Mesenchymal stem cell (in vitro differentiated cells and primary cell): ENCODE measurements at regions not wholly inside any gene's neighbourhood (a gene's known extent, or its start where the extent isn't known, plus 50 kb on each side); places are given as distances from the start of the nearest gene placed in this dataset.

Source experiments
- DNase-seq: peaks from one replicate; pipeline ENCODE4 v3.0.0-alpha.2; 2013
- H2AFZ ChIP-seq: one replicate; pipeline ENCODE4 v1.6.1; 2013; ENCODE audit warnings: low read depth, mild to moderate bottlenecking, control low read depth, inconsistent platforms, low read length, moderate library complexity
- H2AK5ac ChIP-seq: 2 replicates; pipeline ENCODE4 v1.6.1; 2013; ENCODE audit warnings: low read length, moderate library complexity, mild to moderate bottlenecking, inconsistent platforms; ENCODE audit not compliant: severe bottlenecking
- H2BK120ac ChIP-seq: one replicate; pipeline ENCODE4 v1.6.1; 2013; ENCODE audit warnings: low read depth, mild to moderate bottlenecking, inconsistent platforms, low read length, moderate library complexity
- H2BK12ac ChIP-seq, 2 experiments: one replicate each; pipeline ENCODE4 v1.6.1; 2013; ENCODE audit warnings: inconsistent platforms in 2 of 2, low read length in 2 of 2, mild to moderate bottlenecking in 2 of 2, moderate library complexity in 2 of 2, control low read depth in 1 of 2
- H2BK15ac ChIP-seq: one replicate; pipeline ENCODE4 v1.6.1; 2013; ENCODE audit warnings: mild to moderate bottlenecking, low read depth, inconsistent platforms; ENCODE audit not compliant: poor library complexity, severe bottlenecking
- H2BK5ac ChIP-seq: 2 replicates; pipeline ENCODE4 v1.6.1; 2013; ENCODE audit warnings: low read depth, mild to moderate bottlenecking, low read length, control low read depth, inconsistent platforms; ENCODE audit not compliant: poor library complexity, severe bottlenecking
- H3K14ac ChIP-seq, 2 experiments: one replicate each; pipeline ENCODE4 v1.6.1; 2013; ENCODE audit warnings: inconsistent platforms in 2 of 2, low read length in 2 of 2, control low read depth in 1 of 2, mild to moderate bottlenecking in 1 of 2, moderate library complexity in 1 of 2
- H3K18ac ChIP-seq, 2 experiments: one replicate each; pipeline ENCODE4 v1.6.1; 2013; ENCODE audit warnings: inconsistent platforms in 2 of 2, low read length in 2 of 2, control low read depth in 1 of 2, low read depth in 1 of 2, mild to moderate bottlenecking in 1 of 2
- H3K23ac ChIP-seq, 2 experiments: one replicate each; pipeline ENCODE4 v1.6.1; 2013; ENCODE audit warnings: inconsistent platforms in 2 of 2, low read length in 2 of 2, mild to moderate bottlenecking in 2 of 2, moderate library complexity in 2 of 2, control low read depth in 1 of 2
- H3K27ac ChIP-seq: 2 replicates; pipeline ENCODE4 v1.5.1; 2013; ENCODE audit warnings: mild to moderate bottlenecking, moderate library complexity, low read length, control low read depth, inconsistent platforms; ENCODE audit not compliant: poor library complexity, severe bottlenecking
- H3K27me3 ChIP-seq, 2 experiments: 2 replicates each; pipeline versions ENCODE4 v1.6.1 to v1.7.0; 2013; ENCODE audit warnings: low read length in 2 of 2, mild to moderate bottlenecking in 2 of 2, moderate library complexity in 2 of 2, control low read depth in 1 of 2, inconsistent platforms in 1 of 2; ENCODE audit not compliant: control insufficient read depth in 1 of 2, insufficient read depth in 1 of 2
- H3K36me3 ChIP-seq, 2 experiments: 2 replicates each; pipeline versions ENCODE4 v1.6.1 to v1.7.0; 2013; ENCODE audit warnings: low read length in 2 of 2, control low read depth in 1 of 2, inconsistent platforms in 1 of 2, low read depth in 1 of 2, mild to moderate bottlenecking in 1 of 2; ENCODE audit not compliant: insufficient read depth in 2 of 2, control insufficient read depth in 1 of 2
- H3K4ac ChIP-seq, 2 experiments: one replicate each; pipeline ENCODE4 v1.6.1; 2013; ENCODE audit warnings: inconsistent platforms in 2 of 2, low read length in 2 of 2, mild to moderate bottlenecking in 2 of 2, moderate library complexity in 2 of 2, control low read depth in 1 of 2, low read depth in 1 of 2
- H3K4me1 ChIP-seq: 2 replicates; pipeline ENCODE4 v1.6.1; 2013; ENCODE audit warnings: low read depth, low read length, control low read depth; ENCODE audit not compliant: control insufficient read depth, insufficient read depth
- H3K4me2 ChIP-seq: 2 replicates; pipeline ENCODE4 v1.6.1; 2013; ENCODE audit warnings: low read length, mild to moderate bottlenecking, inconsistent platforms; ENCODE audit not compliant: poor library complexity, severe bottlenecking
- H3K4me3 ChIP-seq, 2 experiments: 2 replicates each; pipeline versions ENCODE4 v1.5.1 to v1.7.0; 2013; ENCODE audit warnings: low read length in 2 of 2, mild to moderate bottlenecking in 2 of 2, control low read depth in 1 of 2, low read depth in 1 of 2; ENCODE audit not compliant: insufficient read depth in 1 of 2
- H3K79me1 ChIP-seq: replicated peaks from 2 replicates; pipeline ENCODE4 v1.6.1; 2013; ENCODE audit warnings: mild to moderate bottlenecking, control low read depth, low read length, inconsistent platforms; ENCODE audit not compliant: poor library complexity, severe bottlenecking
- H3K9ac ChIP-seq: 2 replicates; pipeline ENCODE4 v1.7.0; 2013; ENCODE audit warnings: mild to moderate bottlenecking, low read length, moderate library complexity
- H3K9me3 ChIP-seq: 2 replicates; pipeline ENCODE4 v1.7.0; 2013; ENCODE audit warnings: mild to moderate bottlenecking, low read length; ENCODE audit not compliant: control insufficient read depth
- H4K8ac ChIP-seq: one replicate; pipeline ENCODE4 v1.6.1; 2013; ENCODE audit warnings: inconsistent platforms, mild to moderate bottlenecking, low read length, moderate library complexity
- H4K91ac ChIP-seq: one replicate; pipeline ENCODE4 v1.6.1; 2013; ENCODE audit warnings: mild to moderate bottlenecking, low read length, inconsistent platforms
- WGBS: methylation state at CpG from one replicate; pipeline ENCODE4 v1.1.7; 2013; ENCODE audit warnings: mixed read lengths; 5-methylcytosine and 5-hydroxymethylcytosine counted together

DNA sequence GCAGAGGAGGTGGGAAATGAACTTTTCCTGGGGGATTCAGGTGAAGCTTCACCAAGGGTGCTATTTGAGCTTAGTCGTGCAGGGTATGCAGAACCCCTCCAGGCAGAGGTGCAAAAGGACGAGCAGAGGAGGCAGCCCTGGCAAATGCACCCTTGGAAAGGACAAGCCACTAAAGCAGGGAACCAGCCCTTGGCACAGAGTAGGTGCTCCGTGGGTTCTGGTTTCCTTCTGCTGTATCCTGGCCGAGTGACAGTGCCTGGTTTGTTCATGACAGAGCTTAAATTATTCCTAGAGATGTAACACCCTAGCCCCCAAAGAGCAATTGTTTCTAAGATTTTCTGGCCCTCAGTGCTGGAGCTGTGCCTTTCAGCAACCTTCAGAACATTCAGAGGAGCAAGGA is 73.4 kb upstream of the SYT6 start:
- no peak overlapping the region for H2BK15ac ChIP-seq
- no peaks in the 10 kb centered on the region for H3K9me3 ChIP-seq
- H2AFZ ChIP-seq: no peak overlapping the region
- DNase-seq: no peak
- H4K8ac ChIP-seq: no peak overlapping the region
- no peaks in the 10 kb centered on the region for H3K4me1 ChIP-seq
- no peak overlapping the region for H3K4me3 ChIP-seq
- H3K36me3 ChIP-seq: no peaks in the 10 kb centered on the region
- no peak overlapping the region for H3K9ac ChIP-seq
- no peak overlapping the region for H2BK120ac ChIP-seq
- no peak overlapping the region for H2BK5ac ChIP-seq
- H3K27ac ChIP-seq: no peak overlapping the region
- no peak overlapping the region for H2BK12ac ChIP-seq
- H3K23ac ChIP-seq: no peak overlapping the region
- H4K91ac ChIP-seq: no peak overlapping the region
- H3K79me1 ChIP-seq: no peaks in the 10 kb centered on the region
- H3K18ac ChIP-seq: no peak overlapping the region
- H3K14ac ChIP-seq: no peak overlapping the region
- 77% methylated on average over 4 of the region's 4 CpGs for WGBS
- H3K4ac ChIP-seq: no peak overlapping the region
- no peak overlapping the region for H3K4me2 ChIP-seq
- peaks cover 33 to 35% of the 10 kb centered on the region in 2 experiments for H3K27me3 ChIP-seq
- no peak overlapping the region for H2AK5ac ChIP-seq

DNA sequence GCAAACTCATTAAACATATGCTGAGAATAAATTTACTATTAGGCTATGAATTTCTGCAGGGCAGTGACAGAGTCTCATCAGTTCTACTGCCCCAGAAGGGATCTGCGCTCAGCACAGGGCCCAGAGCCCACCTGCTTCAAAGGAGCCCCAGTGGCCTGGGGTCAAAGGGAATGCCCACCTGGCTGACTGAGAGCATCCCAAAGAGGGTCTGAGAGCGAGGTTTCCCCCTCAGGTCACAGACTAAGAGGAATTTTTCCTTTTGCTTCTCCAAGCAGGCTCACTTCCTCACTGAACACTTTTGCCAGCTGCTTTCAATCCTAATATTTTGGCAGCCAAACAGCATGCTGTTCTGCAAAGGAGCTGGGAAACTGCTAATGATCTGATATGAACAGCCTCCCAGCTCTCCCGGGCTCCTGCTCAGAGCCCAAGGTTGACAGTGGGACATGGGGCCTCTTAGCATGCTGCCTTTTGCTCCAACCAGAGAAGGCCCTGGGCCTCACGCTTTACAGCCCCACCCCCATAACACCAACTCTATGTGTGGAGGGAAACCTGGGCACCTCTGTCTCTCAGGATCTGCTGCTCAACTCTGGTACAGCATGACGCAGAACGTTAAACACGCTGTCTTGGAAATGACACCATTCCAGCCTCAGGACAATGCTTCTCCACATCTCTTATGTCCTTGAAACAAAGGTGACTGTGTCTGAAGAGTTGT is 70.7 kb upstream of the SYT6 start:
- H2BK120ac ChIP-seq: no peak overlapping the region
- no peak overlapping the region for H2BK5ac ChIP-seq
- H3K27ac ChIP-seq: no peak overlapping the region
- peaks cover 18% of the 10 kb centered on the region in 2 experiments for H3K27me3 ChIP-seq
- H3K9me3 ChIP-seq: no peaks in the 10 kb centered on the region
- no peak overlapping the region for H4K8ac ChIP-seq
- no peak overlapping the region for H2AK5ac ChIP-seq
- no peak overlapping the region for H3K4me2 ChIP-seq
- H2BK12ac ChIP-seq: no peak overlapping the region
- no peak overlapping the region for H4K91ac ChIP-seq
- H2BK15ac ChIP-seq: no peak overlapping the region
- no peak overlapping the region for H3K4ac ChIP-seq
- H2AFZ ChIP-seq: no peak overlapping the region
- no peaks in the 10 kb centered on the region for H3K4me1 ChIP-seq
- DNase-seq: no peak
- no peaks in the 10 kb centered on the region for H3K79me1 ChIP-seq
- 56% methylated on average over 4 of the region's 7 CpGs for WGBS
- H3K4me3 ChIP-seq: no peak overlapping the region
- H3K23ac ChIP-seq: no peak overlapping the region
- no peak overlapping the region for H3K18ac ChIP-seq
- H3K14ac ChIP-seq: no peak overlapping the region
- H3K36me3 ChIP-seq: no peaks in the 10 kb centered on the region
- H3K9ac ChIP-seq: no peak overlapping the region

DNA sequence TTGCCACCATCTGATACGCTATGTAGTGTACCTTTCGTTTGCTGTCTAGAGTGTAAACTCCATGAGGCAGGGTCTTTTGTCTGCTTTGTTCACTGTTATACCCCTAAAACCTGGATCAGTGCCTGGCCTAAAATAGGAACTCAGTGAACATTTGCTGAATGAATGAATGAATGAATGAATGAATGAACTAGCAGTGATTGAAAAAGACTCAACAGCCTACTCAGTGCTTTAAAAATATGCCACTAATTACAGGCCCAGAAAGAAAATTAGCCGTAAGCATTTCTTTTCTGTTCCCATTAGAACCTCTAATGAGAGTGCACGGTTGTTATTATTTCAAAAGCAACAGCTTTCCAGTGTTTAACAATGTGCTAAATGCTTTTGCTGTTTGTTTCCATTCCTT is 69.3 kb upstream of the SYT6 start:
- Histone ChIP-seq H4K91ac (no peak overlapping the region), H2AK5ac (no peak overlapping the region), H2BK15ac (no peak overlapping the region), H3K18ac (no peak overlapping the region), H3K4ac (no peak overlapping the region), H2BK5ac (no peak overlapping the region), H3K27ac (no peak overlapping the region), H3K27me3 (peaks cover 11% of the 10 kb centered on the region in 2 experiments), H3K9ac (no peak overlapping the region), H3K9me3 (no peaks in the 10 kb centered on the region), H4K8ac (no peak overlapping the region), H3K79me1 (no peaks in the 10 kb centered on the region), H3K4me2 (no peak overlapping the region), H2BK12ac (no peak overlapping the region), H2AFZ (no peak overlapping the region), H3K4me3 (no peak overlapping the region), H2BK120ac (no peak overlapping the region), H3K4me1 (no peaks in the 10 kb centered on the region), H3K36me3 (no peaks in the 10 kb centered on the region), H3K23ac (no peak overlapping the region), H3K14ac (no peak overlapping the region)
- no peak for DNase-seq
- WGBS: 98% methylated on average over 4 of the region's 4 CpGs

DNA sequence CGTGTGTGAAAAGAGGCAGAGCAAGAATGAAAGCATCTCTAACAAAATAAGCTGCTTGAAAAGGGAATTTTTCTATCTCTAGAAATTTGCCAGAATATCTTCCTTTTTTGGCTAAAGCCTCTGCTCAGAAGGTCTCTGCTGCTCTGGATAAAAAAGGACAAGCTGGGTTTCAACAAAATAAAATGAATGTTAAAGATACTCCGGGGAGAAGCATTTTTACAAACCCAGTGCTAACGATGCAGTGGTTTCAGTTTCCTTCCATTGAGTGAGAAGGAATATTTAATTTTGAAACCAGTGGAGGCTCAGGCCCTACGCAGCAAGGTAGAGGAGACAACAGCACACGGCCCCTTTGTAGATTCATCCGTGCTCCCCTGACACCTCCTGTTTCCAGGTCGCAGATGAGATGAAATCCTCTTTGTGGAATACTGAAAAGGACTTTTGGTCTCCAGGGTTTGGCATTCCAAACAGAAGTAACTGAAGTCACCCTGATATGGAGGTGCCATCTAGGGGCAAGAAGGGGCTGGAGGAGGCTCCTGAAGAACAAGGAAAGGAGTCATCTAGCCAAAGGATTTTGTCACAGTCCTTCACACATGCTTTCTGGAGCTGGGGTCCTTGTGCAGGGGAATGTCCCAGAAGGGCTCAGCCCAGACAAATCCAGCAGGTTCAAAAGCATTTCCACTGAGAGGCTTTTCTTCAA is 65.7 kb upstream of the SYT6 start:
- H3K4ac ChIP-seq: no peak overlapping the region
- no peak overlapping the region for H3K14ac ChIP-seq
- H3K4me3 ChIP-seq: peak overlapping the region in 1 of 2 experiments; percentile 60
- H2BK15ac ChIP-seq: no peak overlapping the region
- H2BK5ac ChIP-seq: no peak overlapping the region
- H3K36me3 ChIP-seq: no peaks in the 10 kb centered on the region
- no peak overlapping the region for H2AK5ac ChIP-seq
- no peaks in the 10 kb centered on the region for H3K79me1 ChIP-seq
- H3K27me3 ChIP-seq: peaks cover 3 to 14% of the 10 kb centered on the region in 2 experiments
- H3K9me3 ChIP-seq: no peaks in the 10 kb centered on the region
- H3K27ac ChIP-seq: no peak overlapping the region
- no peak overlapping the region for H2BK12ac ChIP-seq
- no peak overlapping the region for H2AFZ ChIP-seq
- H3K4me1 ChIP-seq: no peaks in the 10 kb centered on the region
- no peak overlapping the region for H4K8ac ChIP-seq
- peak; percentile 6 for DNase-seq
- 50% methylated on average over 6 of the region's 7 CpGs for WGBS
- no peak overlapping the region for H3K23ac ChIP-seq
- no peak overlapping the region for H4K91ac ChIP-seq
- H3K4me2 ChIP-seq: no peak overlapping the region
- peak overlapping the region; percentile 74 for H3K9ac ChIP-seq
- H2BK120ac ChIP-seq: no peak overlapping the region
- H3K18ac ChIP-seq: no peak overlapping the region
